ENCODE measurements at regions not wholly inside any gene's neighbourhood (a gene's known extent, or its start where the extent isn't known, plus 50 kb on each side); places are given as distances from the start of the nearest gene placed in this dataset.

GRCh38 chr3:59189526-59189925 lies 139.7 kb upstream of the CFAP20DC start (continued):
- TF ChIP-seq ETS1 (IDR thresholded peaks at IDR 0.05) (no peak), ZNF462 (CRISPR knock-in tag; IDR thresholded peaks at IDR 0.05) (no peak), STAT1 (IDR thresholded peaks at IDR 0.05; ENCODE audit: unreplicated experiment) (no peak), EZH2 (IDR thresholded peaks at IDR 0.05; ENCODE audit: low read depth, unreplicated experiment) (no peak), EZH2phosphoT487 (IDR thresholded peaks at IDR 0.05; ENCODE audit: unreplicated experiment) (no peak)

- Mint-ChIP-seq H3K4me1 (peaks cover 26% of the 10 kb centered on the region), H3K27ac (no peak overlapping the region), H3K4me3 (no peak overlapping the region), H3K27me3 (ENCODE audit: insufficient read depth, low read depth, poor library complexity) (peaks cover 4% of the 10 kb centered on the region), H3K9me3 (no peaks in the 10 kb centered on the region), H3K36me3 (ENCODE audit: low read depth) (no peaks in the 10 kb centered on the region)
- no peak overlapping the region for H2AFZ ChIP-seq
- no peaks in the 10 kb centered on the region for H3K36me3 ChIP-seq (ENCODE audit: insufficient read depth)
- peaks cover 15% of the 10 kb centered on the region for H3K4me1 ChIP-seq (ENCODE audit: insufficient read depth)
- H3K27ac ChIP-seq (ENCODE audit: low read depth): no peak overlapping the region
- ATAC-seq (no peak), DNase-seq (ENCODE audit: low spot score) (no peak)
- H3K9me2 ChIP-seq (ENCODE audit: insufficient read depth): peaks cover 4% of the 10 kb centered on the region; the same call in 1 of the 2 replicates
- no peaks in the 10 kb centered on the region for H3F3A ChIP-seq (replicated peaks; ENCODE audit: low read depth)
- no peak overlapping the region for H3K4me2 ChIP-seq
- H3K79me2 ChIP-seq (replicated peaks; ENCODE audit: insufficient read depth): no peaks in the 10 kb centered on the region
- no peaks in the 10 kb centered on the region for H3K27me3 ChIP-seq (ENCODE audit: insufficient read depth)
- no peak overlapping the region for H3K4me3 ChIP-seq
- no peaks in the 10 kb centered on the region for H4K20me1 ChIP-seq (replicated peaks; ENCODE audit: insufficient read depth)
- TF ChIP-seq ZNF331 (CRISPR knock-in tag; IDR thresholded peaks at IDR 0.05; ENCODE audit: low read depth) (no peak), REST (IDR thresholded peaks at IDR 0.05; ENCODE audit: unreplicated experiment) (no peak)
Measured at GRCh38 chr3:59186725-59187124, 136.9 kb upstream of the CFAP20DC start.
